Smooth muscle cell (in vitro differentiated cells): ENCODE measurements at regions not wholly inside any gene's neighbourhood (a gene's known extent, or its start where the extent isn't known, plus 50 kb on each side); places are given as distances from the start of the nearest gene placed in this dataset.

Source experiments
- DNase-seq: peaks from one replicate; lab custom pipeline; 2025; ENCODE audit not compliant: unreplicated experiment; lab: John Stamatoyannopoulos, UW
- H2AFZ ChIP-seq: fragments of 200-600 bp; sonication (generic); 2 replicates; pipeline ENCODE4 v1.6.0; 2016; ENCODE audit warnings: antibody characterized with exemption, low read depth, mild to moderate bottlenecking
- H3F3A ChIP-seq: fragments of 200-600 bp; sonication (generic); 2 replicates; pipeline ENCODE4 v1.6.0; 2017; ENCODE audit warnings: antibody characterized with exemption, low read depth
- H3K27ac ChIP-seq: fragments of 200-600 bp; sonication (generic); 2 replicates; pipeline ENCODE4 v1.5.1; 2016; ENCODE audit warnings: low read depth, mild to moderate bottlenecking
- H3K27me3 ChIP-seq: fragments of 200-600 bp; sonication (generic); 2 replicates; pipeline ENCODE4 v1.6.1; 2016; ENCODE audit warnings: low read depth, mild to moderate bottlenecking
- H3K36me3 ChIP-seq: fragments of 200-600 bp; sonication (generic); 2 replicates; pipeline ENCODE4 v1.5.1; 2016; ENCODE audit warnings: low read depth
- H3K4me1 ChIP-seq: fragments of 200-600 bp; sonication (generic); 2 replicates; pipeline ENCODE4 v1.5.1; 2016; ENCODE audit warnings: low read depth
- H3K4me2 ChIP-seq: fragments of 200-600 bp; sonication (generic); 2 replicates; pipeline ENCODE4 v1.6.0; 2016; ENCODE audit warnings: mild to moderate bottlenecking
- H3K4me3 ChIP-seq: fragments of 200-600 bp; sonication (generic); 2 replicates; pipeline ENCODE4 v1.5.1; 2016; ENCODE audit warnings: mild to moderate bottlenecking
- H3K79me2 ChIP-seq: fragments of 200-600 bp; sonication (generic); 2 replicates; pipeline ENCODE4 v1.6.0; 2016; ENCODE audit warnings: low read depth, mild to moderate bottlenecking
- H3K9ac ChIP-seq: fragments of 200-600 bp; sonication (generic); 2 replicates; pipeline ENCODE4 v1.6.0; 2016; ENCODE audit warnings: low read depth
- H3K9me3 ChIP-seq: fragments of 200-600 bp; sonication (generic); replicated peaks from 2 replicates; pipeline ENCODE4 v1.5.1; 2016; ENCODE audit warnings: low read depth
- H4K20me1 ChIP-seq: fragments of 200-600 bp; sonication (generic); 2 replicates; pipeline ENCODE4 v1.6.0; 2016; ENCODE audit warnings: low read depth
- WGBS: methylation state at CpG from one replicate; pipeline ENCODE4 v1.1.7; 2016; ENCODE audit warnings: low lambda C conversion rate; 5-methylcytosine and 5-hydroxymethylcytosine counted together
- TF ChIP-seq, protein P1 (sequence below): fragments of 200-600 bp; sonication (generic); IDR thresholded peaks from 2 replicates; pipeline ENCODE4 v1.5.1; 2017; ENCODE audit warnings: borderline replicate concordance, mild to moderate bottlenecking, antibody characterized with exemption; ENCODE audit not compliant: insufficient read depth, poor library complexity, severe bottlenecking

DNA sequence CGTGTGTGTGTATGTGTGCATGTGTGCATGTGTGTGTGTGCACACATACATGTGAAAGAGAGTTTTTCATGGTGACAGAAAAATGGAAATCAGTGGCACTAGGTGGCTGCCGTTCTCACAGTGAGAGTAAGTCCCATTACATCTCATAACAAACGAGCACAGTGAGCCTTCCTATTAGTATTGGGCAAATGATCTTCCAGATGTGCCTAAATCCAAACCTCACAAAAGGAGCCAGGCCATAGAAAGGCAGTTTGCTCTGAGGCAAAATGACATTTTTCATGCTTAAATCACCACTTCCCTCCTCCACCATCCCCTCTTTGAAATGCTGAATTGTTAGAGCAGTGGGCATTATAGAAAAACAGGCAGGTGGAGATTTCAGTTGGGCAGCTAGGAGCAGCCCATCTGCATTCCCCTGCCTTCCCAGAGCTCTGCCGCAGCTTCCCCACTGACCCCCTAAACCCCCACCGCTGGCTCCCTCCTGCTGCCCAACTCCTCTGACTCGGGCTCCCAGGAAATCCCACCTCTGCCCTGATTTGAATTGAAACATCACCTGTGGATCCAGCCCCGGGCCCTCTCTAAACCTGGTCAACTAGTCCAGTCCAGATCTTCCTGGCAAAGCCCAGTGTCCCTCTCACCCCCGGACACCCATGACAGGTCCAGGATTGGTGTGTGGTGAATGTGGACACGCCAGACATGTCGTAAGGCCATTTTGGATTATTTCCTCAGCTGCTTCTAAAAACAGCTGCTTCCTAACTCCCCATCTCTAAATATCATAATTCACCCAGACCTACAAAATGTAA is 190.5 kb downstream of the SEC16B start:
- no peak overlapping the region for H2AFZ ChIP-seq
- no peaks in the 10 kb centered on the region for H3F3A ChIP-seq
- H3K9ac ChIP-seq = no peak overlapping the region
- H3K4me2 ChIP-seq = no peak overlapping the region
- no peak overlapping the region for H3K27ac ChIP-seq
- H3K4me1 ChIP-seq = peaks cover 10% of the 10 kb centered on the region
- TF ChIP-seq, protein P1, sequence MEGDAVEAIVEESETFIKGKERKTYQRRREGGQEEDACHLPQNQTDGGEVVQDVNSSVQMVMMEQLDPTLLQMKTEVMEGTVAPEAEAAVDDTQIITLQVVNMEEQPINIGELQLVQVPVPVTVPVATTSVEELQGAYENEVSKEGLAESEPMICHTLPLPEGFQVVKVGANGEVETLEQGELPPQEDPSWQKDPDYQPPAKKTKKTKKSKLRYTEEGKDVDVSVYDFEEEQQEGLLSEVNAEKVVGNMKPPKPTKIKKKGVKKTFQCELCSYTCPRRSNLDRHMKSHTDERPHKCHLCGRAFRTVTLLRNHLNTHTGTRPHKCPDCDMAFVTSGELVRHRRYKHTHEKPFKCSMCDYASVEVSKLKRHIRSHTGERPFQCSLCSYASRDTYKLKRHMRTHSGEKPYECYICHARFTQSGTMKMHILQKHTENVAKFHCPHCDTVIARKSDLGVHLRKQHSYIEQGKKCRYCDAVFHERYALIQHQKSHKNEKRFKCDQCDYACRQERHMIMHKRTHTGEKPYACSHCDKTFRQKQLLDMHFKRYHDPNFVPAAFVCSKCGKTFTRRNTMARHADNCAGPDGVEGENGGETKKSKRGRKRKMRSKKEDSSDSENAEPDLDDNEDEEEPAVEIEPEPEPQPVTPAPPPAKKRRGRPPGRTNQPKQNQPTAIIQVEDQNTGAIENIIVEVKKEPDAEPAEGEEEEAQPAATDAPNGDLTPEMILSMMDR = no peak
- no peaks in the 10 kb centered on the region for H4K20me1 ChIP-seq
- WGBS = 69% methylated on average over 10 of the region's 10 CpGs
- no peak for DNase-seq
- H3K79me2 ChIP-seq = no peaks in the 10 kb centered on the region
- no peaks in the 10 kb centered on the region for H3K36me3 ChIP-seq
- no peaks in the 10 kb centered on the region for H3K9me3 ChIP-seq
- no peak overlapping the region for H3K4me3 ChIP-seq
- peaks cover 9% of the 10 kb centered on the region for H3K27me3 ChIP-seq

DNA sequence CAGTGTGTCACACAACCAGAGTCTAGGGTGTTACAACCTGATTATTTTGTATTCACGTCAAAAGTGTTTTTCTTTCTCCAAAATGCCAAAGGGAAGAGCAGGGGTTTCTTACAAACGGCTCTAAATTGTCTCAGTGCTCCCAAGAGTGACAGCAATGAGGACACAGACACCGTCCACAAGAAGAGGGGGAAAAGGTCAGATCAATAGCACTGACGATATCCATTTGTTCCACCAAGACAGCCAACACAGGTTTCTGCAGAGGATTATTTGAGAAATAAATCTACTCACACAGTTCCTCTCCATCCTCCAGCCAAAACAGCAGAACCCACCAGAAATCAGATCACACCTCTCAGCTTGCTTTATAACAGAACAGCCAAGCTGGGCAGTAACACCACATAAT is 193.9 kb downstream of the SEC16B start:
- no peaks in the 10 kb centered on the region for H4K20me1 ChIP-seq
- WGBS = 90% methylated on average over 4 of the region's 4 CpGs
- H3K9me3 ChIP-seq = no peaks in the 10 kb centered on the region
- no peak overlapping the region for H3K27ac ChIP-seq
- peaks cover under 1% of the 10 kb centered on the region for H3K27me3 ChIP-seq
- no peaks in the 10 kb centered on the region for H3F3A ChIP-seq
- no peak for DNase-seq
- TF ChIP-seq, protein P1 = no peak
- H3K4me3 ChIP-seq = no peak overlapping the region
- H3K79me2 ChIP-seq = no peaks in the 10 kb centered on the region
- H3K36me3 ChIP-seq = no peaks in the 10 kb centered on the region
- H3K4me2 ChIP-seq = no peak overlapping the region
- peaks cover 10% of the 10 kb centered on the region for H3K4me1 ChIP-seq
- H2AFZ ChIP-seq = no peak overlapping the region
- no peak overlapping the region for H3K9ac ChIP-seq

DNA sequence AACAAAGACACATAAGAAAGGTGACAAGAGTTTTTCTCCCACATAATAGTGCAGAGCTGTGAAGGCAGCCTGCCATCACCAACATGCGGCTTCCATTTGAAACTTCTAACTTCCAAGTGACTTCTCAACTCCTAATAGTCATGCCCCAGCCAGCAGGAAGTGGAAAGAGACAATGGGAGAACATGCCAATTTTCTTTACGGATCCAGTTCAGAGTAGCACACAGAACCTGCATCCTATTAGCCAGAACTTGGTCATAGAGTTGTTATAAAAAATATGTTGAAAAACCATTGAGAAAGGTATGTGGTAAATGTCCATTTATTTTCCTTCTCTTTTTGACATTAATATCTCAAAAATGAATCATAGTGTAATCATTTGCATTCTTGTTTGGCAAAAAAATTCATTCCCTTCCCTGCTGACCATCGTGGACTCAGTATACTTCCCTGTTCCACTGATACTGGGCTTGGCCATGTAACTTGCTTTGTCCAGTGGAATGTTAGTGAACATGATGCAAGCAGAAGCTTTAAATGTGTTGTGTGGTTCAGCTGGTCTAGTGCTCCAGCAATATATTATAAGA is 197.4 kb downstream of the SEC16B start:
- no peaks in the 10 kb centered on the region for H3K9me3 ChIP-seq
- no peaks in the 10 kb centered on the region for H4K20me1 ChIP-seq
- TF ChIP-seq, protein P1 = no peak
- H3F3A ChIP-seq = no peaks in the 10 kb centered on the region
- H3K4me2 ChIP-seq = no peak overlapping the region
- WGBS = 93% methylated on average over 3 of the region's 3 CpGs
- no peak overlapping the region for H2AFZ ChIP-seq
- H3K9ac ChIP-seq = no peak overlapping the region
- DNase-seq = no peak
- no peaks in the 10 kb centered on the region for H3K4me1 ChIP-seq
- H3K27me3 ChIP-seq = no peaks in the 10 kb centered on the region
- no peaks in the 10 kb centered on the region for H3K79me2 ChIP-seq
- H3K27ac ChIP-seq = no peak overlapping the region
- no peaks in the 10 kb centered on the region for H3K36me3 ChIP-seq
- no peak overlapping the region for H3K4me3 ChIP-seq
